HG03558 (cell line): ENCODE measurements at regions not wholly inside any gene's neighbourhood (a gene's known extent, or its start where the extent isn't known, plus 50 kb on each side); places are given as distances from the start of the nearest gene placed in this dataset.
"Not testable (repeated sequence)": the region's sequence is repeated elsewhere in the genome, so short reads cannot be mapped to it uniquely, and the experiment has no call there.

Experiments
- ATAC-seq: cut with Tn5 transposase; IDR thresholded peaks from one replicate; pipeline ENCODE4 v1.9.1; 2021; ENCODE audit warnings: moderate number of reproducible peaks; ENCODE audit not compliant: unreplicated experiment; ENCODE audit errors: extremely low read depth

- ATAC-seq, result no peak
Observed at GRCh38 chr2:64865073-64865830, 123.9 kb upstream of the SLC1A4 start.

GRCh38 chr2:64865831-64866345, 123.3 kb upstream of the SLC1A4 start:
- no peak for ATAC-seq

GRCh38 chr2:64866797-64867196, 122.4 kb upstream of the SLC1A4 start:
- no peak for ATAC-seq

- no peak for ATAC-seq
Observed at GRCh38 chr2:64867253-64867996, 121.8 kb upstream of the SLC1A4 start.

- no peak for ATAC-seq
Observed at GRCh38 chr2:64869126-64869525, 120.1 kb upstream of the SLC1A4 start.

- ATAC-seq, result no peak
Observed at GRCh38 chr2:64873472-64873924, 115.7 kb upstream of the SLC1A4 start.

- ATAC-seq, result no peak
Observed at GRCh38 chr2:64874593-64874992, 114.6 kb upstream of the SLC1A4 start.

GRCh38 chr2:64875368-64875767, 113.8 kb upstream of the SLC1A4 start:
- ATAC-seq, result no peak

- ATAC-seq, result no peak
Observed at GRCh38 chr2:64876137-64876647, 113.0 kb upstream of the SLC1A4 start.

- no peak for ATAC-seq
Observed at GRCh38 chr2:64879745-64880144, 109.5 kb upstream of the SLC1A4 start.

- no peak for ATAC-seq
Observed at GRCh38 chr2:64880193-64880951, 108.8 kb upstream of the SLC1A4 start.

- ATAC-seq, result no peak
Observed at GRCh38 chr2:64881037-64881492, 108.1 kb upstream of the SLC1A4 start.

- ATAC-seq, result no peak
Observed at GRCh38 chr2:64887565-64887964, 101.6 kb upstream of the SLC1A4 start.

- ATAC-seq, result no peak
Observed at GRCh38 chr2:64888591-64889309, 100.4 kb upstream of the SLC1A4 start.

- no peak for ATAC-seq
Observed at GRCh38 chr2:64889803-64890202, 99.4 kb upstream of the SLC1A4 start.

GRCh38 chr2:64896572-64896971, 92.6 kb upstream of the SLC1A4 start:
- ATAC-seq, result not testable (repeated sequence)

- no peak for ATAC-seq
Observed at GRCh38 chr2:64899081-64899865, 89.9 kb upstream of the SLC1A4 start.

GRCh38 chr2:64899876-64900275, 89.3 kb upstream of the SLC1A4 start:
- not testable (repeated sequence) for ATAC-seq
